NCI-H1436 treated with DMSO at 0.1 percent for 48 hours (cell line): ENCODE measurements at regions not wholly inside any gene's neighbourhood (a gene's known extent, or its start where the extent isn't known, plus 50 kb on each side); places are given as distances from the start of the nearest gene placed in this dataset.

Experiments used
- DNase-seq: peaks from one replicate; lab custom pipeline; 2025; lab: John Stamatoyannopoulos, UW

DNA sequence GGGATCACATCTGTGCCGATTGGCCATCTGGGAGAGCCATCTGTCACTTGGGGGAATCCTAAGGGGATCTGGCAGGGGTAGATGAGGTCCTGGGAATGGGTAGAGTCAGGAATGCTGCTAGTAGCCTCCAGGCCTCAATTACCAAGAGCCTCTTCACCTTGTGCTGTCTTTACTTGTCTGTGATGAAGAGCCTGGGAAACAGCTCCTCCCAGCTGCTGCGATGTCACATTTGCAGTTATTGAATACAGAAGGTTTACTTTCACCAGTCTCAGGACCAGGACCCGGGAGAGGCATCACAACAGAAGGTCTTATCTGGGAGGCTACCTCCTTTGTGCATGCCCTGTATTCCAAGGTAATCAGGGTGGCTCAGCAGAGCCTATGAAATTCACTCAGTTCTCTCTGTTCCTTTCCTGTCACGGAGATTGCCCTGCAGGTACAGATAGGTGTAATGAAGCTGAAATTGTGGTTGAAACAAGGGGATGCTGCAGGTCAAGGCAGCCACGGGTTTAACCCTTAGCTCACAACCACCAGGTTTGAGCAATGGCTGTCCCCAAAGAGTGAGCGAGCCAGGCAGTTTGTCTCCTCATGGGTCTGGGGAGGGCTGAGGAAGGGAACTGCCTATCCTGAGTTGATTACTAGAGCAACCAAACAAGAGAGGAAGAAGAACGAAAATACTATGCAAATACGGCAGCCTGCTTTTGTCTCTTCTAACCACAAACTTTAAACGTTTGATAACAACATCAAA is 298.9 kb upstream of the RORA start:
- no peak for DNase-seq

DNA sequence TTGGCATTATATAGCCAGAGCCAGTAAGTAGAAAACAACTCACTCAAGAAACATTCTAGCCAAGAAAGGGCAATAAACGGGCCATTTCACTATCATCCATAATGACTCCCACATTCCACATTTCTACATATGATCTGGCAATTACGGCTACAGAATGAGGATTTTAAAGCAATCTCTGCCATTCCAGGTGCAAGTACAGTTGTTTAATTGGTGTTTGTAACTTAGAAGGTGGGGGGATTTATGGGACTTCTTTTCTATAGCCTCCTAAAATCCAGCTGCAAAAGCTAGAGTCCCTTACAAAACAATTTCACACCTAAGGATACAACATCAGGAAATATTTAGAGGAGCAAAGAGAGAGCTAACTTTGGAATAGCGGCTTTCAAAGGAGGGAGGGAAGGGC is 295.4 kb upstream of the RORA start:
- DNase-seq, result no peak

- no peak for DNase-seq
Measured at GRCh38 chr15:61524086-61524485, 295.0 kb upstream of the RORA start.

DNA sequence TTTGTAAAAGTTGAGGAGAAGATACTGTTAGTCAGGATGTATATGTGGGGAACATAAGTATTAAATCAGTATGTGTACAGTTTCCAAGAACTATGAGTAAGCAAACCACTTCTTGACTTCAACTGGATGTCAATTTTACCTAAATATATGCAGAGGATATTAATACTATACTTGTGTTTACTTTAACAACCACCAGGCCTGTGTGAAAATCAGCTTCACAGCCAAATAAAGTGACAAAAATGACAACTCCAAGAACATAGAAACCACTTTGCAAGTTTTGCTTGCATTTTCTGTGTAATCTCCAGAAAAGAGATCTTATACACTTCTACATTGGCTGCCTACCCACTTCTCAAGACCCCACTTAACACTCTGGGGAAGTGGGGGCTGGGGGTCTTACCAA is 293.3 kb upstream of the RORA start:
- no peak for DNase-seq

GRCh38 chr15:61521953-61522352 is 292.9 kb upstream of the RORA start:
- no peak for DNase-seq

DNA sequence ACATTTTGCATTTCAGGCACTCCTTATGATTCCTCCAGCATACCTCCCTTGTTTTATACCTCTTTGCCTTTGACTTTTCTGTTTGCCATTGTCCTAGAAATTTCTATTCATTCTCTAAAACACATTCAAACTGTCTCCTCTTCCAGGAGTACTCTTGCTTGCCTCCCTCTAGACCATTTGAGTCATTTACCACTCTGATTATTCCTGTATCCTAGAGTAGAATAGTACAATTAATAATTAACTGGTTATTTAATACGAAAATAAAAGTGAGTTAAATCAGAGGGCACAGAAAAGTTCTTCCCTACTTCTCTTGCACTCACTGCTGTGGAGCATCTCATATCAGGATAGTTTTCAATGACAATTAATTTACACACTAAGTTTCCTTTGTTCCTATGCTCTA is 290.2 kb upstream of the RORA start:
- DNase-seq, result no peak

GRCh38 chr15:61518191-61518950 is 289.3 kb upstream of the RORA start:
- DNase-seq, result no peak

GRCh38 chr15:61517776-61518175 is 288.7 kb upstream of the RORA start:
- no peak for DNase-seq

DNA sequence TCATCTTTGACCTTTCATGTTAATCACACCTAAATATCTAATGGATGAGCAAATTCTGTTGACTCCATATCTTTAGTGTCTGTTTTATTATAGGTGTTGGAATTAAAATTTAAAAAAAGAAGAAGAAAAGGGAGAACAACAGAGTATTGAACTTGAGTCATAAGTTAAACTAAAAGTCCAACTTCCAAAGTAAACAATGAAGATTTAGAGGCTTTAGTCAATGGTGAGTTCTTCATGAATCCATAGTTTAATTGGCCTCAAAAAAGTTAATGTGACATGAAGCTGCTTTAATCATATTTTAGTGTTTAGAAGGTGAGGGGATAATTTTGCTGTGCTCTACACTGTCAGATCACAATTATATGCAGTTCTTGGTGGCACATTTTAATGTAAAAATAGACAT is 288.2 kb upstream of the RORA start:
- DNase-seq, result no peak

GRCh38 chr15:61511756-61512155 is 282.7 kb upstream of the RORA start:
- DNase-seq, result no peak

GRCh38 chr15:61511089-61511488 is 282.0 kb upstream of the RORA start:
- DNase-seq, result no peak

DNA sequence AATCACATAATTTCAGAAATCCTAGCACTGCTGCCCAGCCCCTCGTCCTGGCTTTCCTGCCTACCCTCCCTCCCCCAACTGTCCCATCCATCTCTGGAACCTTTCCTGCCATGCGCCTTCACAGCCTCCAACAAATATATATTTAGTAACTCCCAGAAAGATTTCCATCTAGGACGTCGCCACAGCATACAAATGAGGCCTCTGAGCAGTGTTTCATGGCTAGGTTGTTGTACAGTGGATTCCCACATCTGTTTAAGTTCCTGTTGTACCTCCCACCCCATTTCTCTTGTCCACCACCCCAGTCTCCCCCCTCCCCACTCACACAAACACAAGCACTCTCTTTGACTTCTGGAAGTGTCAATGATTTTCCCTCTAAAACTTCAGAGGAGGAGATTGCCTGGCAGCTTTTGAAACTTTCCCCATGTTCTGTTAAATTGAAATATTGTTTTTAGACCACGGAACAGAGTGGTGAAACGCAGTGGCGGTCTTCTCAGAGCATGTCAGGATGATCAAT is 280.3 kb upstream of the RORA start:
- DNase-seq, result no peak

DNA sequence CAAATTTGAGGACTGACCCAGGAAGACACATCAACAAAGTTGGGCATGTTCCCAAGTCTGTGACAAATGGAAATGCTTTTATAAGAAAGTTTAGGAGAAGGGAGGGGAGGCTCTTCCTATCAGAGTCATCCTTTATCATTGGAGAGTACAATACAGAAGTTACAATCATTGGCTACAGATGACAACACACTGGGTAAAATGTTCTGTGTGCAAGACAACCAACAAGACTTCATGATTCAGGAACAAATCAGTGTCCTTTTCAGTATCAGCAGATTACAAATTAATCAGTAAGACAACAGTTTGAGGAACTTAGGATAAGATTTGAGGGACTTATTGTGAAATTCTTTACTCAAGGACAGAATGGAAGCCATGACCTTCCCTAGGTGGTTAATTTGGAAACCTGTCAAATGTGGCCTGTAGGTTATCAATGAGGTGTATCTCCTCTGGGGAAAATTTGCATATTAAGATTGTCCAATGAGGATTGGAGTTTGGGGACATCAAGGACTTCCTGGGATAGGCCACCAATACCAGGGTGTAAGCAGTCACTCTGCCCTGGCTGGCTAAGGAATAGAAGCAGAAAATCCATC is 274.4 kb upstream of the RORA start:
- DNase-seq, result no peak

DNA sequence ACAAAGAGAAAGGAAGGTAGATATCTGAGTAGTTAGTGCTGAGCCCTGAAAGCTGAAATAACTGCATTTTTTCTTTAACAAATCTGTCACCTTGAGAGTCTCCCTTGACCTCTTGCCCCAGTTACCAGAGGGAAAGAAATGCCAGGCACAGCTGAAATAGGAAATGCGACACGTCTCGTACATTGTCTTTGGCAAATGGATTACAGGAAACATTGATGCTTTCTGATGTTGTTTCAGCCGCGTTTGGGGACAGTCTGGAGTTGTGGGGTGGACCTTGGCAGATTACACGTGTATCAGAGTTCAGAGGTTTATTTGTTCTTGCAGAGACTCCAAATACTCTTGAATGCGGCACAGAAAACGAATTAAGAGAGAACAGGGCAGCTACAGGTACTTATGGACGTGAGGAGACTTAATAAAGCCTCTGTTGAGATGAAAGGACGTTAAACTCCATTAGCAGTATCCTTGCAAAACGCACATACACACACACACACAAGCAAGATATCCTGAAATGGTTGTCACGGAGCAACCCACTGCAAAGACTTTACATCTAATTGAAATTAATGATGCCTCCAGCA is 272.8 kb upstream of the RORA start:
- no peak for DNase-seq

DNA sequence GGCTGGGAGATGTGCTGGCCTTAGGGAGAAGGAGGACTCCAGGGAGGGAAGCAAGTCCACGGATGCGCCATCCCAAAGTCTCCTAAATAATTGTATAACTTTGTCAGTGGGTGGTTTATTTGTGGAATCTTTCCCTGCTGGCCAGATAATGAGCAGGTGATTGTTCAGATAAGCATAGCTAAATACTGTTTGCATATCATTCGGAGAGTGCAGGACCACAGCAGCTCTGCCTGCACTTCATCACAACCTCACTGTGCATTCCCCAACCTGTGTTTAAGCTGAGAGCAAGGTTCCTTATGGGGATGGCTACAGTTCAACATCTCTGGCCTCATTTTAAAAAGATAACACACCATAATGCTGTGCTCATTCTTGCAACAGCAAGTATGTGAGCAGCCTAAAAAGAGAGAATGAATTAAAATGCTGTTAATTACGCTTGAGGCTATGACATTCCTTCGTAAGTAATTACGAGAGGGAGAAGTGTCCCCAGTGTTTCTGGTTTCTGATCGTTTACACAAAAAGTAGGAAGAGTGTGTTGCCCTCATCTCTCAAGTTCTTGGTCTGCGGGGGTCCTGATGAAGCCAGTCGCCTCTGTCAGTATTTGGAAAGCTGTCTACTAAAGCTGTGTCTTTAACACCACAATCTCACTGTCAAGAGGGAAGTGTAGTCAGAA is 272.0 kb upstream of the RORA start:
- DNase-seq, result no peak

DNA sequence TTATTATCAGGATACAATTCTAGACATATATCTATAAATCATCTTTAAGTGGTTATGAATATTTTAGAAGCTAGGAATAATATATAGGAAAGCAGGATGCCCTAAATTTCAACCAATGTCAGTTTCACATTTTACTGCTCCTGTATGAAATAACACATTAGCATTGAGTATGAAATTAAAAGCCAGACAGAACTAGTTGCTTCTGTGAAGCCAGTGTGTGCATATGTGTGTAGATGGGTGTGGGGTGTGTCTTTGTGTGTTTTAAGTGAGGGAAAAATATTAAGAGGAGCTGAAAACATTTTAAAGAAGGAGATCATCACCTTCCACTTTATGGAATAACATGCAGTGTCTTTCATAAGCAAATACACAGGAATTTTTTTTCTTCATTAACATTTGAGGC is 271.4 kb upstream of the RORA start:
- no peak for DNase-seq

DNA sequence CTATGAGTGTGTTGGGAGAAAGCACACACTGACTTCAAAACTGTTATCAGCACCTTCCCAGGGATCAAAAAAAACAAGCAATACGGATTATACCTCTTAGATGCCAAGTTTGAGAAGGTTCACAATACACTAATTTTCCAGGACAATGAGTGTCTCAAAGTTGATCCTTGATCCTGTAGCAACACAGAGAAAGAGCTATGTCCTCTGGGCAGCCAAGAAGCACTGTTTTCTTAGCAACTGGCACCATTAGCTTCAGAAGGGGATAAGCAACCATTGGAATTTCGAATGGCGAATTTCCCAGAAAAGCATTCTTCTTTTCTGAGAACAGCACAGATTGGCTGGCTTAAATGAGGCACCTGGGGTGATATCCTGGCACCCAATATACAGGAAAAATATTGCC is 270.3 kb upstream of the RORA start:
- DNase-seq, result no peak

DNA sequence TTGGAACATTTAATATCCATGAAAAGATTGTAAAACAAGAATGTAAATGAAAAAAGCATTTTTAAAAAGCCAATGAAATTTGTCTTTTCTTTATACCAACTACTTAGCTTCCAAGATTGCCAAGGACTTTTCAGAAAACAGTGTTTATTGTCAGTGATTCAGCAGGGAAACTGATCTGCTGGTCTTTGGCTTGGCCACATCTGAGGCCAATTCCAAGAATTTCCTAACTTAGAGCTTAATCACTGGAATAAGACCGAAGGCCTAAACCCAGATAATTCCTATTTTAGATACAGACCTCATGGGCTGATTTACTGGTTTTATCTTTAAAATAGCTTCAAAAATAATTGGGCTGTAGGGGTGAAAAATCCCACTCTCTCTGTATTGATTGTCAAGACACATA is 260.5 kb upstream of the RORA start:
- no peak for DNase-seq

GRCh38 chr15:61483599-61483998 is 254.5 kb upstream of the RORA start:
- DNase-seq, result no peak

- DNase-seq, result no peak
Measured at GRCh38 chr15:61481886-61482285, 252.8 kb upstream of the RORA start.

GRCh38 chr15:61480863-61481262 is 251.8 kb upstream of the RORA start:
- no peak for DNase-seq

DNA sequence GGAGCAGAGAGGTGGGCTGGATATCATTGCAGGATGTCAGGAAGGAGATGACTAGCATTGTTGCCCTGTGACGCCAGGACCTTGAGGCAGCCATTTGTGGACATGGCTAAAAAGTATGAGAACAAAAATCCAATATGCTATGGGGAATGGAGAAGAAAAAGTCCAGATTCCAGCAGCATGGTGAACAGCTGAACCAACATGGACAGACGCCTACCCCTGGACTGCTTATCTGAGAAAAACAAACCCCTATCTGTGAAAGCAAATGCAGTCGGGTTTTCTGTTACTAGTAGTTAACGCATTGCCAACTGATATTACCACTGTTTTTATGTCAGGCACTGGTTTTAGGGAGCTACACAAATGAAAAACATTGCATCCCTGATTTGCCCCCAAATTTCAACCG is 251.2 kb upstream of the RORA start:
- DNase-seq, result no peak
